Inflammatory macrophage treated with lipopolysaccharide for 1 hour (primary cell): ENCODE measurements at regions not wholly inside any gene's neighbourhood (a gene's known extent, or its start where the extent isn't known, plus 50 kb on each side); places are given as distances from the start of the nearest gene placed in this dataset.
A peak's percentile ranks its signal among the peaks of the same experiment; 100 is the strongest.

ENCODE experiments used
- DNase-seq, 2 donors: peaks; one replicate each; pipeline ENCODE4 v3.0.0-alpha.2; 2020 to 2022

- peak; percentile 38 to 42 for DNase-seq
These were observed 254.8 kb downstream of the CDC5L start for GRCh38 chr6:44642349-44642748.

GRCh38 chr6:44642870-44643522, 255.5 kb downstream of the CDC5L start:
- DNase-seq, result peak in 1 of 2 donors; percentile 32

- DNase-seq, result no peak
These were observed 257.8 kb downstream of the CDC5L start for GRCh38 chr6:44645276-44645675.

GRCh38 chr6:44646355-44646754, 258.8 kb downstream of the CDC5L start:
- DNase-seq, result no peak

- no peak for DNase-seq
These were observed 262.0 kb downstream of the CDC5L start for GRCh38 chr6:44649365-44650025.

GRCh38 chr6:44650495-44650894, 263.0 kb downstream of the CDC5L start:
- DNase-seq, result peak in 1 of 2 donors; percentile 36

- no peak for DNase-seq
These were observed 263.4 kb downstream of the CDC5L start for GRCh38 chr6:44650947-44651346.

GRCh38 chr6:44651604-44652003, 264.1 kb downstream of the CDC5L start:
- DNase-seq, result no peak

GRCh38 chr6:44652547-44652946, 265.0 kb downstream of the CDC5L start:
- no peak for DNase-seq

GRCh38 chr6:44653091-44653490, 265.6 kb downstream of the CDC5L start:
- no peak for DNase-seq

GRCh38 chr6:44653761-44654218, 266.3 kb downstream of the CDC5L start:
- DNase-seq, result no peak

GRCh38 chr6:44655412-44656342, 268.2 kb downstream of the CDC5L start:
- peak; percentile 81 to 94 for DNase-seq

- DNase-seq, result no peak
These were observed 269.2 kb downstream of the CDC5L start for GRCh38 chr6:44656691-44657090.

GRCh38 chr6:44657206-44657819, 269.8 kb downstream of the CDC5L start:
- no peak for DNase-seq

- DNase-seq, result no peak
These were observed 271.1 kb downstream of the CDC5L start for GRCh38 chr6:44658571-44658970.

- DNase-seq, result no peak
These were observed 272.2 kb downstream of the CDC5L start for GRCh38 chr6:44659726-44660125.

- DNase-seq, result no peak
These were observed 273.2 kb downstream of the CDC5L start for GRCh38 chr6:44660561-44661220.

GRCh38 chr6:44661221-44662008, 273.9 kb downstream of the CDC5L start:
- DNase-seq, result no peak

- no peak for DNase-seq
These were observed 275.1 kb downstream of the CDC5L start for GRCh38 chr6:44662461-44663121.

- no peak for DNase-seq
These were observed 276.5 kb downstream of the CDC5L start for GRCh38 chr6:44663860-44664634.
